Astrocyte (in vitro differentiated cells and primary cell): ENCODE measurements at regions not wholly inside any gene's neighbourhood (a gene's known extent, or its start where the extent isn't known, plus 50 kb on each side); places are given as distances from the start of the nearest gene placed in this dataset.
"Not testable (repeated sequence)": the region's sequence is repeated elsewhere in the genome, so short reads cannot be mapped to it uniquely, and the experiment has no call there.

Source experiments
- DNase-seq: peaks from one replicate; pipeline ENCODE4 v3.0.0-alpha.2; 2010; ENCODE audit warnings: low read depth
- FAIRE-seq: peaks from 2 replicates; lab custom pipeline; 2011; peaks lifted over from hg19 to GRCh38; lab: Jason Lieb, UNC
- H2AFZ ChIP-seq: 2 replicates; pipeline ENCODE4 v1.6.0; 2012; ENCODE audit warnings: low read depth, low read length, inconsistent platforms
- H3K27ac ChIP-seq: 2 replicates; pipeline ENCODE4 v1.5.1; 2011; ENCODE audit warnings: low read depth, low read length, inconsistent platforms
- H3K27me3 ChIP-seq: 2 replicates; pipeline ENCODE4 v1.6.0; 2011; ENCODE audit warnings: low read length, inconsistent platforms; ENCODE audit not compliant: insufficient read depth
- H3K36me3 ChIP-seq: 2 replicates; pipeline ENCODE4 v1.5.1; 2011; ENCODE audit warnings: low read length, inconsistent platforms; ENCODE audit not compliant: insufficient read depth
- H3K4me1 ChIP-seq: 2 replicates; pipeline ENCODE4 v1.5.1; 2011; ENCODE audit warnings: low read length, inconsistent platforms; ENCODE audit not compliant: insufficient read depth
- H3K4me2 ChIP-seq: 2 replicates; pipeline ENCODE4 v1.6.0; 2012; ENCODE audit warnings: low read length, inconsistent platforms
- H3K4me3 ChIP-seq: 2 replicates; pipeline ENCODE4 v1.5.1; 2011; ENCODE audit warnings: low read depth, mild to moderate bottlenecking, low read length, inconsistent platforms; ENCODE audit not compliant: insufficient read depth
- H3K79me2 ChIP-seq: 2 replicates; pipeline ENCODE4 v1.6.0; 2012; ENCODE audit warnings: mild to moderate bottlenecking, low read length, inconsistent platforms; ENCODE audit not compliant: insufficient read depth
- H3K9ac ChIP-seq: 2 replicates; pipeline ENCODE4 v1.6.0; 2012; ENCODE audit warnings: mild to moderate bottlenecking, low read length, inconsistent platforms
- H3K9me3 ChIP-seq: 2 replicates; pipeline ENCODE4 v1.5.1; 2012; ENCODE audit warnings: low read depth, mild to moderate bottlenecking, low read length, inconsistent platforms; ENCODE audit not compliant: insufficient read depth
- H4K20me1 ChIP-seq: 2 replicates; pipeline ENCODE4 v1.6.0; 2012; ENCODE audit warnings: low read length, inconsistent platforms; ENCODE audit not compliant: insufficient read depth
- H3K27ac Mint-ChIP-seq: one replicate; pipeline ENCODE4 v1.8.0; 2021; ENCODE audit warnings: mild to moderate bottlenecking, mixed read lengths; ENCODE audit not compliant: unreplicated experiment
- H3K27me3 Mint-ChIP-seq: one replicate; pipeline ENCODE4 v1.8.0; 2021; ENCODE audit warnings: low read depth, mixed read lengths; ENCODE audit not compliant: unreplicated experiment
- H3K36me3 Mint-ChIP-seq: one replicate; pipeline ENCODE4 v1.8.0; 2021; ENCODE audit warnings: low read depth, mixed read lengths; ENCODE audit not compliant: unreplicated experiment
- H3K4me1 Mint-ChIP-seq: one replicate; pipeline ENCODE4 v1.8.0; 2021; ENCODE audit warnings: low read depth, mixed read lengths; ENCODE audit not compliant: unreplicated experiment
- H3K4me3 Mint-ChIP-seq: one replicate; pipeline ENCODE4 v1.8.0; 2021; ENCODE audit warnings: mild to moderate bottlenecking, moderate library complexity, mixed read lengths; ENCODE audit not compliant: unreplicated experiment
- H3K9me3 Mint-ChIP-seq: one replicate; pipeline ENCODE4 v1.8.0; 2021; ENCODE audit warnings: mild to moderate bottlenecking, mixed read lengths; ENCODE audit not compliant: unreplicated experiment
- CTCF ChIP-seq: IDR thresholded peaks from 2 replicates; pipeline ENCODE4 v1.5.1; 2011; ENCODE audit warnings: low read depth, mild to moderate bottlenecking, inconsistent platforms, low read length, moderate library complexity; ENCODE audit not compliant: insufficient read depth
- EZH2 ChIP-seq: IDR thresholded peaks from 2 replicates; pipeline ENCODE4 v1.6.1; 2012; ENCODE audit warnings: mild to moderate bottlenecking, low read length, inconsistent platforms; ENCODE audit not compliant: insufficient read depth

DNA sequence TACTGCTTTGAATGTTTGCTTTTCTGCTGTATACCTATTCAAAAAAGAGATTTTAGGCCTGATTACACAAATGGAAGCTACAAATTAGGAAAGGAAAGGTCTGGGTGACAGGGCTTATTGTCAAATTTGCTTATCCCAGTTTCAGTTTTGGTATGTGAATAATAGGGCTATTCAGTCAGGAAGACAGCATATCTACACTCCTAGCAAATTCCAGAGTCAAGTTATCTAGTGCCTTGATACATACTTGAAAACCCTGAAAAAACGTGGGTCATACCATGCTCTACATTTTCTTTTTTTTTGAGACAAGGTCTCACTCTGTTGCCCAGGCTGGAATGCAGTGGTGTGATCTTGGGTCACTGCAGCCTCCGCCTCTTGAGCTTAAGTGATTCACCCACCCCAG is 59.2 kb upstream of the CCDC180 start:
- not testable (repeated sequence) for H3K27ac ChIP-seq, H3K4me1 Mint-ChIP-seq, H3K4me1 ChIP-seq, H4K20me1 ChIP-seq, H2AFZ ChIP-seq, FAIRE-seq, DNase-seq, H3K9me3 Mint-ChIP-seq, H3K27me3 ChIP-seq, H3K27me3 Mint-ChIP-seq, H3K79me2 ChIP-seq, H3K9ac ChIP-seq, H3K36me3 ChIP-seq, H3K36me3 Mint-ChIP-seq, H3K4me3 ChIP-seq, H3K4me3 Mint-ChIP-seq, H3K9me3 ChIP-seq, H3K4me2 ChIP-seq
- peak overlapping the region; percentile 29 for H3K27ac Mint-ChIP-seq

- Histone ChIP-seq H3K27ac (no peak overlapping the region), H3K9ac (no peak overlapping the region), H3K9me3 (no peaks in the 10 kb centered on the region), H3K79me2 (peaks cover 3% of the 10 kb centered on the region), H2AFZ (no peak overlapping the region), H3K4me2 (no peak overlapping the region), H3K27me3 (no peaks in the 10 kb centered on the region), H3K36me3 (no peaks in the 10 kb centered on the region), H4K20me1 (no peaks in the 10 kb centered on the region), H3K4me1 (no peaks in the 10 kb centered on the region), H3K4me3 (no peak overlapping the region)
- Mint-ChIP-seq H3K27ac (no peak overlapping the region), H3K36me3 (peaks cover 3% of the 10 kb centered on the region), H3K4me3 (no peak overlapping the region), H3K27me3 (no peaks in the 10 kb centered on the region), H3K4me1 (peaks cover 7% of the 10 kb centered on the region), H3K9me3 (peaks cover 2% of the 10 kb centered on the region)
- DNase-seq (no peak), FAIRE-seq (no peak)
- TF ChIP-seq EZH2 (no peak), CTCF (no peak)
These were observed 63.9 kb upstream of the CCDC180 start for GRCh38 chr9:97243606-97244005.

- not testable (repeated sequence) for H3K4me1 ChIP-seq, H3K27me3 Mint-ChIP-seq, DNase-seq, FAIRE-seq, H3K9me3 Mint-ChIP-seq, H3K27me3 ChIP-seq, H3K9me3 ChIP-seq, H3K36me3 Mint-ChIP-seq, H3K9ac ChIP-seq, H4K20me1 ChIP-seq, H3K4me3 ChIP-seq, H3K4me2 ChIP-seq, H3K4me3 Mint-ChIP-seq, H3K36me3 ChIP-seq, H3K27ac Mint-ChIP-seq, H3K27ac ChIP-seq, H3K4me1 Mint-ChIP-seq, H2AFZ ChIP-seq, H3K79me2 ChIP-seq
These were observed 66.0 kb upstream of the CCDC180 start for GRCh38 chr9:97241430-97241829.
